ENCODE measurements at regions not wholly inside any gene's neighbourhood (a gene's known extent, or its start where the extent isn't known, plus 50 kb on each side); places are given as distances from the start of the nearest gene placed in this dataset.

DNA sequence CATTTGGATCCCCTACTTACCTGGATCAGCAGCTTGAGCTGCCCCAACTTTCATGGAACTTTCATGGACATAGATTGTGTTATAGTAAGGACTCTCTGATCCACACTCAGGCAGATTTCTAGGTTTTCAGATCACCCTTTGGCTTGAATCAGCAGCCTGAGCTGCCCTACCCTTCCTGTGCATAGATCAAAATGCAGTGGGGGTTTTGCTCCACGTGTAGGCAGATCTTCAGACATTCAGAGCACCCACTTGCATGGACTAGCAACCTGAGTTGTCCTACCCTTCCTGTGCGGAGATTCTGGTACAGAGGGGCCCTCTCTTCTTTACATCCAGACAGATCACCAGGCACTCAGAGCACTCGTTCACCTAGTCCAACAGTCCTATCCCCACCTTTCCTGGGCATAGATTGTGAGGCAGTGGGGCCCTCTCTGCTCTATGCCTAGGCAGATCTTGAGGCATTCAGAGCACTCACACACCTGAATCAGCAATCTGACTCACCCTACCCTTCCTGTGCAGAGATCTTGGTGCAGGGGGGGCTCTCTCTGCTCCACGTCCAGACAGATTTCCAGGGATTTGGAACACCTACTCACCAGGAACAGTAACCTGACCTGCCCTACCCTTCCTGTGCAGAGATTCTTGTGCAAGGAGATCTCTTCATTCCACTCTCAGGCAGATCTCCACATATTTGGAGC is 705.2 kb upstream of the NRSN1 start:
- Histone ChIP-seq H3K79me2 (ENCODE audit: low read depth) (no peaks in the 10 kb centered on the region), H3K4me2 (no peak overlapping the region), H3K27ac (no peak overlapping the region), H2AFZ (no peak overlapping the region), H4K20me1 (ENCODE audit: insufficient read depth) (no peaks in the 10 kb centered on the region), H3K9me3 (ENCODE audit: insufficient read depth, low read depth) (peaks cover 4% of the 10 kb centered on the region), H3K27me3 (ENCODE audit: insufficient read depth, low read depth) (no peaks in the 10 kb centered on the region), H3K4me1 (replicated peaks; ENCODE audit: insufficient read depth) (no peaks in the 10 kb centered on the region), H3K4me3 (no peak overlapping the region), H3K9me2 (ENCODE audit: insufficient read depth) (no peaks in the 10 kb centered on the region), H3K36me3 (ENCODE audit: low read depth) (no peaks in the 10 kb centered on the region), H3F3A (ENCODE audit: insufficient read depth, low read depth) (no peaks in the 10 kb centered on the region)
- no peak for TF ChIP-seq CTCF (conservative IDR thresholded peaks at IDR 0.05)
- TF ChIP-seq EZH2 (IDR thresholded peaks at IDR 0.05; ENCODE audit: low read depth) = no peak
- ChIA-PET POLR2A (ENCODE audit: unreplicated experiment) (no interaction called here), CTCF (no interaction called here)
- no peak for DNase-seq
- intact Hi-C loops (cut with micrococcal nuclease; ENCODE audit: unreplicated experiment) = no loop called here
- no TSS peak for BruUV-seq (replicated peaks)

DNA sequence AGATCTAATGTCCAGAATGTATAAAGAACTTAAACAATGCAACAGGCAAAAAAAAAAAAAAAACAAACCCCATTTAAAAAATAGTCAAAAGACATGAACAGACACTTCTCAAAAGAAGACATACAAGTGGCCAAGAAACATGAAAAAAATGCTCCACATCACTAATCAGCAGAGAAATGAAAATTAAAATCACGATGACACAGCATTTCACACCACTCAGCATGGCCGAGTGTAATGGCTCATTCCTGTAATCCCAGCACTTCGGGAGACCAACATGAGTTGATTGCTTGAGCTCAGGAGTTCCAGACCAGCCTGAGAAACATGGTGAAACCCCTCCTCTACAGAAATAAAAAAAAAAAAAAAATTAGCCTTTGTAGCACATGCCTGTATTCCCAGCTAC is 701.4 kb upstream of the NRSN1 start:
- no TSS peak for BruUV-seq (replicated peaks)
- Histone ChIP-seq H3K27me3 (ENCODE audit: insufficient read depth, low read depth) (no peaks in the 10 kb centered on the region), H3K9me3 (ENCODE audit: insufficient read depth, low read depth) (peaks cover 4% of the 10 kb centered on the region), H3K4me2 (no peak overlapping the region), H3K4me3 (no peak overlapping the region), H2AFZ (no peak overlapping the region), H4K20me1 (ENCODE audit: insufficient read depth) (no peaks in the 10 kb centered on the region), H3K79me2 (ENCODE audit: low read depth) (no peaks in the 10 kb centered on the region), H3F3A (ENCODE audit: insufficient read depth, low read depth) (no peaks in the 10 kb centered on the region), H3K27ac (no peak overlapping the region), H3K36me3 (ENCODE audit: low read depth) (no peaks in the 10 kb centered on the region), H3K4me1 (replicated peaks; ENCODE audit: insufficient read depth) (no peaks in the 10 kb centered on the region), H3K9me2 (ENCODE audit: insufficient read depth) (no peaks in the 10 kb centered on the region)
- no peak for DNase-seq
- CTCF ChIA-PET = interaction anchor here (0.6 kb wide), 1 partner anchor 109 kb away, joined by 3 read pairs; no protein-coding TSS in a partner anchor
- POLR2A ChIA-PET (ENCODE audit: unreplicated experiment) = no interaction called here
- intact Hi-C loops (cut with micrococcal nuclease; ENCODE audit: unreplicated experiment) = no loop called here
- TF ChIP-seq EZH2 (IDR thresholded peaks at IDR 0.05; ENCODE audit: low read depth) (no peak), CTCF (conservative IDR thresholded peaks at IDR 0.05) (no peak)

DNA sequence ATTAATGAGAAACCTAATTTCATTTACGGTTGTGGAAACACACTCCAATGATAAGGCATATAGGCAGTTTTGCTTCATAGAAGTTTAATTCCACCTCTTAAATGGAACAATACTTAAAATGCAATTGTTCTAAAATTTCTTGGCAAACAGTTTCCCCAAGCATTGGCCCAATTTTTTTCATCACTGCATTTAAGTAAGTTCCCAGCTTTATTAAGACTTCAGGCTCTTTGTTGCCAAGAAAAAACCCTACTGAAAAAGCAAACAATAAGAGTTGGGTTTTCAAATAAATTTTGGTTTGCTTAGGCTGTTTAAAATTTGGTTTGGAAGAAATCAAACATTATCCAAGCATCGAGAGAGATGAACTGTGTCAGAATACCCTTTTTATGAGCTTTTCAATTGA is 690.9 kb upstream of the NRSN1 start:
- no peaks in the 10 kb centered on the region for H3K9me3 ChIP-seq (ENCODE audit: insufficient read depth, low read depth)
- no peak overlapping the region for H2AFZ ChIP-seq
- no TSS peak for BruUV-seq (replicated peaks)
- no peaks in the 10 kb centered on the region for H3K27me3 ChIP-seq (ENCODE audit: insufficient read depth, low read depth)
- ChIA-PET POLR2A (ENCODE audit: unreplicated experiment) (no interaction called here), CTCF (no interaction called here)
- no peaks in the 10 kb centered on the region for H3K4me1 ChIP-seq (replicated peaks; ENCODE audit: insufficient read depth)
- no peak overlapping the region for H3K4me2 ChIP-seq
- H3K9me2 ChIP-seq (ENCODE audit: insufficient read depth) = no peaks in the 10 kb centered on the region
- H3F3A ChIP-seq (ENCODE audit: insufficient read depth, low read depth) = no peaks in the 10 kb centered on the region
- no peaks in the 10 kb centered on the region for H4K20me1 ChIP-seq (ENCODE audit: insufficient read depth)
- no peak overlapping the region for H3K27ac ChIP-seq
- no peak for DNase-seq
- H3K79me2 ChIP-seq (ENCODE audit: low read depth) = no peaks in the 10 kb centered on the region
- no peaks in the 10 kb centered on the region for H3K36me3 ChIP-seq (ENCODE audit: low read depth)
- intact Hi-C loops (cut with micrococcal nuclease; ENCODE audit: unreplicated experiment) = no loop called here
- TF ChIP-seq CTCF (conservative IDR thresholded peaks at IDR 0.05) (no peak), EZH2 (IDR thresholded peaks at IDR 0.05; ENCODE audit: low read depth) (no peak)
- no peak overlapping the region for H3K4me3 ChIP-seq
